H9 (cell line): ENCODE measurements at regions not wholly inside any gene's neighbourhood (a gene's known extent, or its start where the extent isn't known, plus 50 kb on each side); places are given as distances from the start of the nearest gene placed in this dataset.

Experiments
- DNase-seq: peaks from one replicate; pipeline ENCODE4 v3.0.0-alpha.2; 2017
- H2AFZ ChIP-seq: one replicate; pipeline ENCODE4 v1.6.1; 2013; ENCODE audit warnings: mild to moderate bottlenecking, low read length, control low read depth, moderate library complexity
- H2AK5ac ChIP-seq: 2 replicates; pipeline ENCODE4 v1.6.1; 2013; ENCODE audit warnings: low read length, control low read depth, mixed read lengths; ENCODE audit not compliant: insufficient read length
- H2BK120ac ChIP-seq: one replicate; pipeline ENCODE4 v1.6.1; 2013; ENCODE audit warnings: low read depth, mild to moderate bottlenecking, low read length, control low read depth, inconsistent platforms; ENCODE audit not compliant: poor library complexity, severe bottlenecking
- H2BK12ac ChIP-seq: 2 replicates; pipeline ENCODE4 v1.6.1; 2013; ENCODE audit warnings: low read length, control low read depth, mixed read lengths, low read depth; ENCODE audit not compliant: insufficient read length
- H2BK15ac ChIP-seq: 2 replicates; pipeline ENCODE4 v1.6.1; 2013; ENCODE audit warnings: low read depth, low read length, control low read depth
- H2BK20ac ChIP-seq: one replicate; pipeline ENCODE4 v1.6.1; 2013; ENCODE audit warnings: low read depth, mild to moderate bottlenecking, low read length, control low read depth, inconsistent platforms; ENCODE audit not compliant: poor library complexity, severe bottlenecking
- H2BK5ac ChIP-seq: 2 replicates; pipeline ENCODE4 v1.6.1; 2013; ENCODE audit warnings: low read length, control low read depth, mixed read lengths; ENCODE audit not compliant: insufficient read length
- H3K14ac ChIP-seq: 2 replicates; pipeline ENCODE4 v1.6.1; 2013; ENCODE audit warnings: low read length, control low read depth; ENCODE audit not compliant: insufficient read depth
- H3K18ac ChIP-seq: 2 replicates; pipeline ENCODE4 v1.6.1; 2013; ENCODE audit warnings: low read depth, mild to moderate bottlenecking, mixed read lengths, low read length, control low read depth; ENCODE audit not compliant: insufficient read length
- H3K23ac ChIP-seq: 2 replicates; pipeline ENCODE4 v1.6.1; 2013; ENCODE audit warnings: low read length, control low read depth, mixed read lengths, low read depth; ENCODE audit not compliant: insufficient read length
- H3K23me2 ChIP-seq: 2 replicates; pipeline ENCODE4 v1.6.1; 2013; ENCODE audit warnings: low read depth, mild to moderate bottlenecking, mixed read lengths, low read length, control low read depth; ENCODE audit not compliant: insufficient read length, poor library complexity, severe bottlenecking
- H3K27ac ChIP-seq: 2 replicates; pipeline ENCODE4 v1.5.1; 2013; ENCODE audit warnings: low read length, control low read depth, mixed read lengths, low read depth; ENCODE audit not compliant: insufficient read length
- H3K27me3 ChIP-seq: 2 replicates; pipeline ENCODE4 v1.6.1; 2013; ENCODE audit warnings: low read length, control low read depth, inconsistent platforms; ENCODE audit not compliant: insufficient read depth
- H3K4ac ChIP-seq: 2 replicates; pipeline ENCODE4 v1.6.1; 2013; ENCODE audit warnings: low read depth, mild to moderate bottlenecking, control low read depth, inconsistent platforms, low read length, moderate library complexity
- H3K4me1 ChIP-seq: 2 replicates; pipeline ENCODE4 v1.6.1; 2013; ENCODE audit warnings: low read length, control low read depth, inconsistent platforms; ENCODE audit not compliant: insufficient read depth
- H3K4me2 ChIP-seq: 2 replicates; pipeline ENCODE4 v1.6.1; 2013; ENCODE audit warnings: low read length, control low read depth, mixed read lengths; ENCODE audit not compliant: insufficient read length, insufficient read depth
- H3K56ac ChIP-seq: 2 replicates; pipeline ENCODE4 v1.6.1; 2013; ENCODE audit warnings: low read depth, mild to moderate bottlenecking, mixed read lengths, low read length, control low read depth; ENCODE audit not compliant: insufficient read length
- H3K79me1 ChIP-seq: 2 replicates; pipeline ENCODE4 v1.6.1; 2013; ENCODE audit warnings: low read depth, mild to moderate bottlenecking, moderate library complexity, low read length, control low read depth, inconsistent platforms; ENCODE audit not compliant: insufficient read depth, poor library complexity, severe bottlenecking
- H3K79me2 ChIP-seq: 2 replicates; pipeline ENCODE4 v1.6.1; 2013; ENCODE audit warnings: low read length, control low read depth, inconsistent platforms; ENCODE audit not compliant: insufficient read depth
- H3K9ac ChIP-seq: 2 replicates; pipeline ENCODE4 v1.6.1; 2013; ENCODE audit warnings: low read length, control low read depth, mixed read lengths; ENCODE audit not compliant: insufficient read length; ENCODE audit errors: extremely low read depth
- H3K9me3 ChIP-seq: one replicate; pipeline ENCODE4 v1.6.1; 2013; ENCODE audit warnings: low read depth, low read length, inconsistent platforms; ENCODE audit not compliant: control insufficient read depth
- H3T11ph ChIP-seq: one replicate; pipeline ENCODE4 v1.6.1; 2013; ENCODE audit warnings: mild to moderate bottlenecking, low read length, control low read depth, inconsistent platforms
- H4K20me1 ChIP-seq: one replicate; pipeline ENCODE4 v1.6.1; 2013; ENCODE audit not compliant: control insufficient read depth, insufficient read length, insufficient read depth
- H4K5ac ChIP-seq: 2 replicates; pipeline ENCODE4 v1.6.1; 2013; ENCODE audit warnings: low read depth, mild to moderate bottlenecking, mixed read lengths, low read length, control low read depth; ENCODE audit not compliant: insufficient read length
- H4K8ac ChIP-seq: replicated peaks from 2 replicates; pipeline ENCODE4 v1.6.1; 2013; ENCODE audit warnings: low read length, control low read depth, mixed read lengths, low read depth; ENCODE audit not compliant: insufficient read length
- H4K91ac ChIP-seq: 2 replicates; pipeline ENCODE4 v1.6.1; 2013; ENCODE audit warnings: low read depth, mild to moderate bottlenecking, moderate library complexity, mixed read lengths, low read length, control low read depth; ENCODE audit not compliant: insufficient read length
- H3K27ac Mint-ChIP-seq, 3 experiments: 2 replicates in 2 of 3; 3 replicates in 1 of 3; pipeline ENCODE4 v1.8.0; 2020 to 2021; ENCODE audit warnings: mixed read lengths in 3 of 3, mild to moderate bottlenecking in 1 of 3, moderate library complexity in 1 of 3
- H3K27me3 Mint-ChIP-seq: 2 replicates; pipeline ENCODE4 v1.8.0; 2021; ENCODE audit warnings: low read depth, mild to moderate bottlenecking, moderate library complexity, mixed read lengths
- H3K36me3 Mint-ChIP-seq, 3 experiments: 2 replicates in 2 of 3; 3 replicates in 1 of 3; pipeline ENCODE4 v1.8.0; 2020 to 2021; ENCODE audit warnings: low read depth in 3 of 3, mixed read lengths in 3 of 3; ENCODE audit not compliant: insufficient read depth in 1 of 3
- H3K4me1 Mint-ChIP-seq, 2 experiments: 2 replicates each; pipeline ENCODE4 v1.8.0; 2020; ENCODE audit warnings: mixed read lengths in 2 of 2
- H3K4me3 Mint-ChIP-seq, 2 experiments: 2 replicates in 1 of 2; 3 replicates in 1 of 2; pipeline ENCODE4 v1.8.0; 2020 to 2021; ENCODE audit warnings: mild to moderate bottlenecking in 2 of 2, mixed read lengths in 2 of 2, moderate library complexity in 1 of 2
- H3K9me3 Mint-ChIP-seq, 2 experiments: 2 replicates in 1 of 2; 3 replicates in 1 of 2; pipeline ENCODE4 v1.8.0; 2020; ENCODE audit warnings: mild to moderate bottlenecking in 2 of 2, mixed read lengths in 2 of 2, moderate library complexity in 1 of 2
- CTCF ChIP-seq: fragments of 200-600 bp; sonication (generic); conservative IDR thresholded peaks from 3 replicates; pipeline ENCODE4 v1.8.0; 2021; ENCODE audit warnings: antibody characterized with exemption, mild to moderate bottlenecking
- WGBS: extraction: QIAGEN DNeasy Blood & Tissue Kit; methylation state at CpG from one replicate; pipeline ENCODE4 v1.1.7; 2013; ENCODE audit warnings: missing lambda C conversion rate, low lambda C conversion rate, mixed read lengths; ENCODE audit not compliant: insufficient read length; ENCODE audit errors: extremely low coverage; 5-methylcytosine and 5-hydroxymethylcytosine counted together

DNA sequence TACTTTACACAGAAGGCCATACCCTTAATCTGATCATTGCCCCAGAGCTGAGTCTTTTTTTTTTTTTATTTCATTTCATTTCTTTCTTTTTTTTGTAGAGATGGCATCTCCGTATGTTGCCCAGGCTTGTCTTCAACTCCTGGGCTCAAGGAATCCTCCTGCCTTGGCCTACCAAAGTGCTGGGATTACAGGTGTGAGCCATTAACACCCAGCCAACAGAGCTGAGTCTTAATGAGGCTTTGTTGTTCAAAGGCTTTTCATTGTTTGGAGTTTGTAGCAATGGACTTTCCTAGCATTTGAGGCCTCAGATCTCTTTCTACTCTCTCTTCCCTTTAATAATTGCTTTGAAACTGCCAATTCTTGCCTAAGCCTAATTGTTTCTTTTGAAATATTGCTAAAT is 176.5 kb upstream of the FBN2 start:
- no peaks in the 10 kb centered on the region for H3K4me1 ChIP-seq

More for the DNA sequence above, 176.5 kb upstream of the FBN2 start:
- no peak overlapping the region for H3K23ac ChIP-seq
- Mint-ChIP-seq H3K4me1 (peaks cover 6 to 11% of the 10 kb centered on the region in 2 experiments; a peak in 1 of 4 replicates), H3K27ac (0 out of 7 replicates have a peak overlapping the region, but pooled peaks of 1 of the 3 experiments have one; percentile 14), H3K27me3 (no peaks in the 10 kb centered on the region), H3K36me3 (no peaks in the 10 kb centered on the region; a peak in 2 of 7 replicates), H3K9me3 (no peaks in the 10 kb centered on the region), H3K4me3 (no peak overlapping the region)
- no peak overlapping the region for H2BK20ac ChIP-seq
- H3K79me1 ChIP-seq = no peaks in the 10 kb centered on the region
- no peak overlapping the region for H3K14ac ChIP-seq
- H3K9ac ChIP-seq = no peak overlapping the region
- H3K27me3 ChIP-seq = no peaks in the 10 kb centered on the region
- H2BK12ac ChIP-seq = no peak overlapping the region
- no peaks in the 10 kb centered on the region for H3K9me3 ChIP-seq
- TF ChIP-seq CTCF = no peak
- no peaks in the 10 kb centered on the region for H3K23me2 ChIP-seq
- no peak overlapping the region for H2BK120ac ChIP-seq
- no peak overlapping the region for H4K5ac ChIP-seq
- WGBS = no CpG with 5 or more reads among the region's 1 CpG
- no peak overlapping the region for H4K91ac ChIP-seq
- no peak overlapping the region for H2AFZ ChIP-seq
- no peak overlapping the region for H3T11ph ChIP-seq
- no peak overlapping the region for H3K4me2 ChIP-seq
- no peak overlapping the region for H3K18ac ChIP-seq
- H3K79me2 ChIP-seq = no peaks in the 10 kb centered on the region
- H2AK5ac ChIP-seq = no peak overlapping the region
- DNase-seq = no peak
- H3K56ac ChIP-seq = no peak overlapping the region
- H3K27ac ChIP-seq = no peak overlapping the region
- no peak overlapping the region for H4K8ac ChIP-seq
- no peaks in the 10 kb centered on the region for H4K20me1 ChIP-seq
- no peak overlapping the region for H2BK15ac ChIP-seq
- no peak overlapping the region for H3K4ac ChIP-seq
- no peak overlapping the region for H2BK5ac ChIP-seq
